HG03469 (cell line): ENCODE measurements at regions not wholly inside any gene's neighbourhood (a gene's known extent, or its start where the extent isn't known, plus 50 kb on each side); places are given as distances from the start of the nearest gene placed in this dataset.
"Not testable (repeated sequence)": the region's sequence is repeated elsewhere in the genome, so short reads cannot be mapped to it uniquely, and the experiment has no call there.

Source experiments
- ATAC-seq: cut with Tn5 transposase; IDR thresholded peaks from one replicate; pipeline ENCODE4 v1.9.1; 2021; ENCODE audit warnings: mild to moderate bottlenecking, moderate library complexity, moderate number of reproducible peaks; ENCODE audit not compliant: unreplicated experiment

DNA sequence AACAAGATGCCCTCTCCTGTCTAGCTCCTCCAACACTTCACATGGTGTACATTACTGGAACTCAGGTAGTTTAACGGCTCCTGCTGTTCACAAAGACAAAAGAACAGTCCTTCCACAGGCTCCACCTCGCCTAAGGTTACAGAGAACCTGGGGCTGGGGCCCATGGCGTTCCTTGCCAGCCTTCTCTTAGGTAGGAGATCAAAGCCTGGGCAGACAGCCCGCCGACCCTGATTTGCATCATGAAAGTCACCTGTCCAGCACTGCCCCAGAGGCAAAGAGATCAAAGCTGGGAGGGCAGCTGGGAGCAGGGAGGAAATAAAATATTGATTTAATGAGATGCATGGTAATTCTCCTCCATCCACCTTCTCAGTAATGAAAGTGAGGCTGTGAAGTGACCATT lies 115.0 kb upstream of the SLIT3 start:
- ATAC-seq, result no peak

DNA sequence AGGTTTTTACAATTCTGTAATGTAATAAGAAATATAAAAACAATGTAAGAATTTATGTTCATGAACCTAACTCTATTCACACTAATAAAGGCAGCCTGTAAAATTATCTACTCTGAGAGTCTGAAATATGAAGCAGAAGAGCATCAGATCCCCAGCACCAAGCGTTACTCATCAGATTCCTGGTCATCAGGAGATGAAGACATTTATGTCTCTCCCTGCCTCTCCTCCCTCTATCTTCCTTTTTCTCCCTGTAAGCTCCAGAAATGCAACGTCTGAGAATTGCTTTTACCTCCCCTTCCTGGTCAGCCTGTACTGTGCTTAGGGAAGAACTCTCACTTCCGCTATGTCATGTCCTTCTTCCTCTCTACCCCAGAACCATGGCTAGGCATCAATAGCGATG lies 114.4 kb upstream of the SLIT3 start:
- ATAC-seq, result no peak

DNA sequence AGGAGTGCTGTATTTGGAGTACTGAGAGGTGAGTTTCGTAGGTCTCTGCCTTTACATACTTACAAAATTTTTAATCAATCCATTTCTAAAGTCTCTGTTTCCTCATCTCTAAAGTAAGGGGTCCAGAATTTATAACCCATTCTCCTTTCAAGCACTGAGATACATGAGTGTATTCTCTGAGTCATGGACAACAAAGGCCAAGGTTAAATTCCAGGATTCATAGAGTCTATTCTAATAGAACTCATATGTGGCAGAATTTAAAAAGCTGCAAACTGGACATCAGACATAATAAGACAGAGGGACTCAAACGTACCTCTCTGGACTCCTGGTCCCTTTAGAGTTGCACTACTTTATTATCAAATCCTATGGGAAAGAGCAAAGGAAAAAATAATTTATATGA lies 112.5 kb upstream of the SLIT3 start:
- no peak for ATAC-seq

DNA sequence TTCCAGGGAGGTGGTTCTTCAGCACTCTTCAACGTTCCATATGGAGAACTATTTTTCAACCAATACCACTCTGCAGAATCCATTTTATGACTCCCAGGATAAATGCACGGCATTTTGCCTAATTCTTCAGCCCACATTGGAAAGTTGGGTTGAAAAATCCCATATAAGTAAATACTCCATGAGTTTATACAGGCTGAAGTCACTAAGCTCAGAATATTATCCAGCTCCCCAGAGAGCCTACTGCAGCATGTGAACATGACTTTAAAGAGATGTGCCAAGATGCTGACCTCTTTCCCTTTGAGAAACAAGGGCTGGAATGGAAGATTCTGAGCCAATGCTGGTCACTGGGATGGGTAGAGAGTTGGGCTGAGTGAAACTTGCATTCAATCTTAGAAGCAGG lies 111.9 kb upstream of the SLIT3 start:
- ATAC-seq, result no peak

DNA sequence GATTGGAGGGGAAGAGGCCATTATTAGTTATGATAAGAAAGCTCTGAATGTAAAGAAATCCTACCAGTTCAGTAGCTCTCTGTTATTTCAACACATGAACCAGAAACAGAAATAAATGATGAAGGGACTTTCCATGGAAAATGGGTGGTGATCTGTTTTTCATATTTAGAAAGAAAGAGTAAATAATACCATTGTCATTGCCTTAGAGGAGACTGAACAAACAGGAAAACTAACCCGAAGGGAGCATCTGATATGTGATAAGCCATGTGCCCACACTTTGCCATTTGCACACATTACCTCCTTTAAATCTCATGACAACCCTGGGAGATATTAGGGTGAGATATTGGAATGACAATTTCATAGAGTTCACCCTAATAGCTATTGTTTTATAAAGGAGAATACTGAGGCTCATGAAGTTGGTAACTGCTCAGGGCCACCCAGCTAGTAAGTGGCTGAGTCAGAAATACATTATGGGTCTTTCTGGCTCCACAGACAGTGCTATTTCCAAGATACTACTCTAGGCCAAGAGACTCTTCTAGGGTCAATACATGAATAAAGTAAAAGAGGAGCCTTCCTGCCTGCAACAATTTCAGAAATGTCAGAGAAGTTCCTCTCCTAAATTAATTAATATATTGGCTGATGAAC lies 111.0 kb upstream of the SLIT3 start:
- ATAC-seq, result no peak

DNA sequence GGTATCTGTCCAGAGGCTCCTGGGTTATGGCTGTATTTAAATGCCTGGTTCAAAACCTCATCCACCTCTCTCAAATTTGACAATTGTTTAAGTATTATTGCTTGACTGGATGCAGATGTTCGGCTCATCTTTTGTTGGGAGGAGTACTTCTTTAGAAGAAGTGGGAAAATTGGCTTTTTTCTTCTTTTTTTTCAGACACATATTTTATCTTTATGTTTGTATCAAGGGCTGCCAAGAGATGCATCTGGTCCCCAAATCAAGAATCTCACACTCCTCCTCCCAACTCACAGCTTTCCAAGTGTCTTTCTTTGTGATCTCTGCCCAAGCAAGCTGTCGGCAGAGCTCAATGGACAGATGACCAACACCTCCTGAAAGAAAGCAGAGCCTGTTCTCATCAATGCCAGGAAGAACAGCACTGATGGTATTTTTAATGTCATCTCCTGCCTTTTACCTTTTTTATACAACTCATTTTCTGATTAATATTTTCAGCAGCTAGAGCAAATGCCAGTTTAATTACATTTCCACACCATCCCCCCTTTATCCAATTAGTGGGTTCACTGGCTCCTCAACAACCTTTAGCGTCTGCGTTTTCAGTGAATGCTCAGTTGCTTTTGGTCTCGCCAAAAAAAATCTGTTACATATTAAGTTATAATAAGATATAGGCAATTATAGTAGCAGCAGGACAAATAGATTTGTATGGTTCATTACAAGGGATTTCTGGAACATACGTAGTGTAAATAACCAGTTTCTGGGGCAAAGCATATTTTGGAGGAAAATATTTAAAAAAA lies 110.3 kb upstream of the SLIT3 start:
- ATAC-seq, result no peak

DNA sequence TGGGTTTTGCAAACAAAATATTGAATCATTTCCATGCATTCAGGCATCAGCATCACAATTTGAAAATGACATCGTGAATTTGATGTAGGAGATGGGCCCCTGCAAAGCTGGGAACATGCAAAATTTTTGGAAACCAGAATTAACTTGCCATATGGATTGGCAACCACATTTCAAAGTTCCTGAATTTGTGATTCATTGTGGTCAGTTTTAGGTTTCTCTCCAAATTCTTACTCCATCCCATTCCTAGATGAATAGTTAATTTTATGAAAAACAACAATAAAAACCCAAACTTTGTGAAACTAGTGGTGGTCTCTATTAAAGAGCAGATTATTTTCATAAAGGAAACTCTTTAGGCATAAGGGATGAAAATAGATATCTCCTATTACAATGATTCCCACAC lies 107.8 kb upstream of the SLIT3 start:
- no peak for ATAC-seq

DNA sequence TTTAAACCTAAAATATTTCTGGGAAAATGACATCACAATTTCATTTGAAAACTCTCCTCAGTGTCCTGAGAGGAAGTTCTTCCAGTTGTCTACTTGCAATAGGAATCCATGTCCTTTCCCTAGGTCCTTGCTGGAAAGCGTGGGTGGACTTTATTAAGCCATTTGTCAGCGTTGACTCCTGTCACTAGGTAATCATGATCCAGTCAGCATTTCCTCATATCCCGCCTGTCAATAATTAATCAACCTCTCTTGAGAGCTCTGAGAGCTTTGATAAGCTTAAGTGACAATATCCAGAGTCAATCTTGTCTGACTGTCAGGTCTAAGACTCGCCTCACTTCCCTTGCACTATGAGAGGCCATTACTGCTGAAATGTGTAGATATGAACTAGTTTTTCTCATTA lies 107.2 kb upstream of the SLIT3 start:
- ATAC-seq, result no peak

DNA sequence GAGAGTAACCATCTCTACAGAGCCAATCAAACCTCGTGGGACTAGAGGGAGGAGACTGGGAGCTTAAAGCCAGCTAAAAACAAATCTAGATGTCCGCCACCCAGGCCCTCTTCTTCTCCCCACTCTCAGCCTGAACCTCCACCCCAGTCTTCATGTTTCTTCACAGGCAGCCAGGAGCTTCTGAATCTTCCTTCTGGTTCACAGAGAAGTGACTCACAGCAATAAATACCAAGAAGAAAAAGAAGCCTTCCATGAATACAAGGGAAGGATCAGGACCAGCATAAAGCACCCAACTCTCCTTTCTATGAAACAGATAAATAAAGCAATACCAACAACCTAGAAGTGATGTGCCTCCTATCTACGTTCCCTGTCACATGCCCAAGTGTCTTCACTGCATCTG lies 103.3 kb upstream of the SLIT3 start:
- ATAC-seq, result no peak

DNA sequence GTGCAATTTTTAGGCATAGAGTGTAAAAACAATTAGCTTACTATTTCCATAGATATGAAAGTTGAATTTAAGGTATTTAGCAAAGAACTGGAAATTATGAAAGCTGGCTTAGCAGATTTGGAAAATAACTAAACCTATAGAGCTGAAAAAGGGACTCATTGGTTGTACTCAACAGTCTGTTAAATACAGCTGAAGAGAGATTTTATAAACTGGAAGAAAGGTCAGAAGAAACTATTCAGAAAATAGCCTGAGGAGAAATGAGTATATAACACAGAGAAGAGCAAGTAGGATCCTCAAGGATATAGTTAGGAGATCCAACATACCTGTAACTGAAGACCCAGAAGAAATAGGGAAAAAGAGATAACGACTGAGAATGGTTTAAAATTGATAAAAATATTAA lies 97.6 kb upstream of the SLIT3 start:
- ATAC-seq, result no peak

DNA sequence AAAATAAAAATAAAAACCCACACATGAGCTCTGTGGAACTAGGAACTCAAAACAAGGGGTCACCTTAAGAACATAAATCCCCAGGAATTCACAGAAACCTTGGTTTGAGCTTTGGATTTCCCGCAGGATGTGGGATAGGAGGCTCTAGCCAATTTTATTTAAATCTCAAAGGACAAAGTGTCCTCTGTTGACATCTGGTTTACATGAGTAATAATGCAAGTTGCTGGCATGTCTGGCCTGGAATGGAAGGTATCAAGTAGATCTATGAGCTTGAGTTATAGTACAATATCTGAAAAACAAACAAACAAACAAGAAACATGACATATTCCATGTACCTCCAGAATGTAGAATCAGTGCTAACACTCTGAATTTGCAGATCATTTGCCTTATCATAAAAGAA lies 94.2 kb upstream of the SLIT3 start:
- ATAC-seq, result no peak

DNA sequence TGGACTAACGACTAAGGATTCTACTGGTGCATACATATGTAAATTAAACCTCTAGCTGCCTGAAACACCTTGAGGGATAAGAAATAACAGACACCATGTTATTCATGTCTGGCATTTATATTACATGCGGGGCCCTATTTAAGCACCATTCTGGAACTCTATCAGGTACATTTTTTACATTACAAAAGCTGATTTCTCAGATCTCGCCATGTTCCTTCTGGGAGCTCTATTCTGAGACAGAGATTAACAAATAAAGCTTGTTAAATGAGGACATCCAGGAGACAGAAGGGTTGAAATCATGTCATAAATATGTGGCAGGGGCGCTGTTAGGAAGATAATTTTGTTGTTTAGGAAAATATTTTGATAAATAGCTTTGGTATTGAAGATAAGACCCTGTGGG lies 93.4 kb upstream of the SLIT3 start:
- no peak for ATAC-seq

DNA sequence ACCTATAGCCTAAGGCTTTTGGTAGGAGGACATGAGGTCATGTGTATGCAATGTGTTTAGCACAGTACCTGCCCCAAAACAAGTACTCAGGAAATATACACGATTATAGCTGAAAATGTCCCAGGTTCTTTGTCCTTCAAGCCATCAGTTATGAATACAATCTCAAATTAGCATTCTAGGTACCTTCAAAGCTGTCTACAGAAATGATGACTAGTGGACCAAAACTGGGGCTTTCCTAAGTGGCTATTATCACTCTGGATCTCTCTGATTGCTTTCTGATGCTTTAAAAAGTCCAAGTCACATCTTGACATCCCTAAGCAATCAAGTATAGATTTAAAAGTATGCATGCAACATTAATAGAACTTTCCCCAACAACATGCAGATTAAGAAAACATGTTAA lies 93.0 kb upstream of the SLIT3 start:
- no peak for ATAC-seq

DNA sequence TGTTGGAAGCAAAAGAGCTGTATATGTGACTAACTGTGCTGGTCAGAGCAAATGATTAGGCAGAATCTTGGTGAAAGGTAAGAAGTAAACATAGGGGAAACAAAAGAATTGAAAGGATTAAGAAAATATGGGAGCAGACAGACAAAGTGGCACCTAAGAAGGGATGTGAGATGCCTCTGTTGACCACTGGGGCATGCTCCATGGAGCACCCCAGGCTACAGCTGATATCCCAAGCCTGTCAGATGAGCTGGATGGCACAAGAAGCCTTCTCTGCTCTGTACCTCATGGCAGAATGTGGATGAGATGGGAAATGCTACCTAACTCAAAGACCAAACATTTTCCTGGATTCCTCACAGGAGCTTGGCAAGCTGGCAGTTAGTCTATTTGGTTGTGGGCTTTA lies 89.3 kb upstream of the SLIT3 start:
- no peak for ATAC-seq

DNA sequence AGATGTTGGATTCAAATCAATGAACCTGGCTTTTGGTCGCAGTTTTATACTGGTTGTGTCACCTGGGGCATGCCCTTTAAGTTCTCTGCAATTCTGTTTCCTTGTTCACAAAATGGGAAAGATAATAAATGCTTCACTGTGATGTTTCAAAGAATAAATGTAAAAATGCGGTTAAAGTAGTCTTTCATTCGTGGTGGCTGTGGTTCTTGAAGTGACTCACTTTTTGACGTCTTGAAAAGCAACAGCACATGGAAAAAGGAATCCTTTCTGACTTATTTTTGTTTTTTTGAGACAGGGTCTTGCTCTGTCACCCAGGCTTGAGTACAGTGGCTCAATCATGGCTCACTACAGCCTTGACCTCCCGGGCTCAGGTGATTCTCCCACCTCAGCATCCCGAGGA lies 88.4 kb upstream of the SLIT3 start:
- no peak for ATAC-seq

DNA sequence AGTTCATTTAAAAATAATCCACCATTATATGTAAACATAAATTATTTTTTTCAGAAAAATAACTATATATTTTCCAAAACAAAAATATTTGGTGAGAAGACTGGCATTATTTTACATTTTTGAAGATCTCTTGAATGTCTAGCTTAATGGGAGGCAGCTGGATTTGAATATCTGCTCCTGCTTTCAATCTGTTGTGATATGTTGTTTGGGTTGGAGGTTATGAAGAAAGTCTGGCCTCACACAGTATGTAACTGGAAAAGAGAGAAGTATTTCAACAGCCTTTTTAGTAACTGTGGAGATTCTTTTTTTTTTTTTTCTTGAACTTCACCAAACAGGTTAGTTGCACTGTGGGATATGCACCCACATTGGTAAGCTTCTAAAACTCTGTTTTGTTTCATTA lies 84.7 kb upstream of the SLIT3 start:
- ATAC-seq, result no peak

DNA sequence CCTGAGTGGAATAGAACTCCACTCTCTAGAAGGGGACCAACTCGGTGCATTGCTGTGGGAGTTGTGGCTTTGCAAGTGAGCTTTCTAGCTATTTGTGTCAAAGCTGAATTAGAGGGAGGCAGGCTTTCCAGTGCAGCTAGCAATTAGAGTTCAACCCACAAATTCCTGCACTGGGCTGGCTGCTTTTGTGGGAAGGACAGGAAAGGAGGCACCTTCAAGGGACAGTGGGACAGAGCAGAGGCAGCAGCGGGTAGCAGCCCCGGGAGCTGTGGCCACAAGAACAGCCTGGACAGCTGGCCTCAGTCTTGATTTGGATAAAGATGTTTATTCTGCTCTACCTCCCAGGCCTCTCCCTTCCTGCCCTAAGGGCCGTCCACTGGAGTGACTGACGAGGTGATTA lies 83.7 kb upstream of the SLIT3 start:
- no peak for ATAC-seq

DNA sequence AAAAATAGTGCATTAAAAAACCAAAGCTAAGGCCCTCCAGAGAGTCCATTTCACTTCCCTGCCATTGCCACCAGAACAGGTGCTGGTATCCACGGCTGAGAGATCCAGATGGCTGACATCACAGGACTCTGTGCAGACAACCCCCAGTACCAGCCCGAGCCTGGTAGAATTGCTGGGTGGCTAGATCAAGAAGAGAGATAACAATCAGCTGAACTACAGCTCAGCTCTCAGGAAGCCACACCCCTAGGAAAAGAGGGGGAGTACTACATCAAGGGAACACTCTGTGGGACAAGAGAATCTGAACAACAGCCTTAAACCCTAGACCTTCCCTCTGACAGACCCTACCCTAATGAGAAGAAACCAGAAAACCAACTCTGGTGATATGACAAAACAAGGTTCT lies 73.8 kb upstream of the SLIT3 start:
- no peak for ATAC-seq

DNA sequence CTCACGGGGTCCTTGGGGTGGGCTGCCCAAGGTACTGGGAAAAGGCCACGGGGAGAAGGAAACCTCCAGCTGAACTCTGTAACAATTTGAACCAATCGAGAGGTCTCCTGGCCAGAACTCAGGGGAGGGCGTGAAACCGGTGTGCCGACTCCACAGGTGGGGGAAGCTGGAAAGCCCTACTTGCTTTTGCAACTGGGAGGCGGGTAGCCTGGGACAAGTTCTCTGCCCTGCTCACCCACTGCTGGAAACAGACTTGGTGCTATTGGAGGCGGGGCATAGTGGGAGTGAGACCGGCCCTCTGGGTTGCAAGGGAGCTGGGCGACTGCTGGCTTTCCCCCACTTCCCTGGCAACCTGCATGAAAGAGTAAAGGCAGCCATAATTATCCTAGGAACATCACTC lies 73.2 kb upstream of the SLIT3 start:
- no peak for ATAC-seq

DNA sequence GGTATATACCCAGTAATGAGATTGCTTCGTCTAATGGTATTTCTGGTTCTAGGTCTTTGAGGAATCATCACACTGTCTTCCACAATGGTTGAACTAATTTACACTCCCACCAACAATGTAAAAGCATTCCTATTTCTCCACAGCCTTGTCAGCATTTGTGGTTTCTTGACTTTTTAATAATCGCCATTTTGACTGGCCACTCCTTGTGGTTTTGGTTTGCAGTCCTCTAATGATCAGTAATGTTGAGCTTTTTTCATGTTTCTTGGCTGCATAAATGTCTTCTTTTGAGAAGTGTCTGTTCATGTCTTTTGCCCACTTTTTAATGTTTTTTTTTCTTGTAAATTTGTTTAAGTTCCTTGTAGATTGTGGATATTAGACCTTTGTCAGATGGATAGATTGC lies 70.9 kb upstream of the SLIT3 start:
- not testable (repeated sequence) for ATAC-seq

DNA sequence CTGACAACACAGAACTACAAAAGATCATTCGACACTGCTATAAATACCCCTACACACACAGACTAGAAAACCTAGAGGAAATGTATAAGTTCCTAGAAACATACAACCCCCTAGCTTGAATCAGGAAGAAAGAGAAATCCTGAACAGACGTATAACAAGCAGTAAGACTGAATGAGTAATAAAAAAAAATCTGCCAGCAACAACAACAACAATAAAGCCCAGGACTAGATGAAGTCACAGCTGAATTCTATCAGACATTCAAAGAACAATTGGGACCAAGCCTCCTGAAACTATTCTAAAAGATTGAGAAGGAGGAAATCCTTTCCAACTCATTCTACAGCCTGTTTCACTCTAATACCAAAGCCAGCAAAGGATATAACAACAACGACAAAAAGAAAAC lies 68.2 kb upstream of the SLIT3 start:
- no peak for ATAC-seq

DNA sequence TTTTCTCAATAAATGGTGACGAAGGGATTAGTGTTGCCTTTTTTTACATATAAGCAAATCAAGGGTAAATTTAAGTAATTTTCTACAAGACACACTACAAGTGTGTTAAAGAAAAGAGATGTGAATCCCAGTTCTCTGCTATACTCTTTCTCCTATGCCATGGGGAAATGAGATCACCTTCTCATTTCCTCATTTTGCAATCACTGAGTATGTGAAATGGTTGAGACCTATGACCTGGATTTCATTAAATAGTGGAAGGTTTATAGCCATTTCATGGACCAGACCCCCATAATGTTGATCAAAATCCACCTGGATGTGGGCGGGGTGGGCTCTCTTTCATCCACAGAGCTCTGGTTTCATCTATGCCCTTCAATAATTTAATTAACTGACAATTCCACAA lies 66.9 kb upstream of the SLIT3 start:
- no peak for ATAC-seq

DNA sequence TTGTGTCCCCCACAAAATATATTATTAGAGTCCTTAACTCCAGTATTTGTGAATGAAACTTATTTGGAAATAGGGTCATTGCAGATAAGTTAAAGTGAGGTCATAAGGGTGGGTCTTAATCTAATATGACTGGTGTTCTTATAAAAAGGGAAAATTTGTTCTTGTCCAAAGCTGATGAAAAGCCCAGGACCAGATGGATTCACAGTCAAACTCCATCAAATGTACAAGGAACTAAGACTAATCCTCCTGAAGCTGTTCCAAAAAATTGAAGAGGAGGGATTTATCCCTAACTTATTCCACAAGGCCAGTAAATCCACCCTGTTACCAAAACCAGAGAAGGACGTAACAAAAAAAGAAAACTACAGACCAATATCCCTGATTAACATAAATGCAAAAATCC lies 56.4 kb upstream of the SLIT3 start:
- ATAC-seq, result no peak
